Kidney epithelial cell (primary cell): ENCODE measurements at regions not wholly inside any gene's neighbourhood (a gene's known extent, or its start where the extent isn't known, plus 50 kb on each side); places are given as distances from the start of the nearest gene placed in this dataset.

ENCODE experiments used
- DNase-seq: peaks from one replicate; pipeline ENCODE4 v3.0.0-alpha.2; 2010; ENCODE audit warnings: low read depth
- H3K27me3 ChIP-seq: 2 replicates; pipeline ENCODE4 v1.6.0; 2011; ENCODE audit warnings: low read length; ENCODE audit not compliant: control insufficient read depth, insufficient read depth
- H3K36me3 ChIP-seq: 2 replicates; pipeline ENCODE4 v1.5.1; 2011; ENCODE audit warnings: low read length; ENCODE audit not compliant: control insufficient read depth, insufficient read depth
- H3K4me3 ChIP-seq: 2 replicates; pipeline ENCODE4 v1.5.1; 2011; ENCODE audit warnings: low read depth, mild to moderate bottlenecking, control low read depth, low read length
- CTCF ChIP-seq: IDR thresholded peaks from 2 replicates; pipeline ENCODE4 v1.5.1; 2011; ENCODE audit warnings: mild to moderate bottlenecking, moderate library complexity, low read length, control low read depth, inconsistent platforms; ENCODE audit not compliant: insufficient read depth, poor library complexity, severe bottlenecking

- H3K36me3 ChIP-seq, result no peaks in the 10 kb centered on the region
- no peak for TF ChIP-seq CTCF
- H3K27me3 ChIP-seq, result no peaks in the 10 kb centered on the region
- no peak for DNase-seq
- no peak overlapping the region for H3K4me3 ChIP-seq
These were observed 167.8 kb upstream of the MPPED2 start for GRCh38 chr11:30753994-30754393.

GRCh38 chr11:30753504-30753903 is 167.4 kb upstream of the MPPED2 start:
- no peak for DNase-seq
- Histone ChIP-seq H3K4me3 (no peak overlapping the region), H3K36me3 (no peaks in the 10 kb centered on the region), H3K27me3 (no peaks in the 10 kb centered on the region)
- TF ChIP-seq CTCF, result no peak

- H3K4me3 ChIP-seq, result no peak overlapping the region
- no peak for TF ChIP-seq CTCF
- no peak for DNase-seq
- no peaks in the 10 kb centered on the region for H3K36me3 ChIP-seq
- H3K27me3 ChIP-seq, result no peaks in the 10 kb centered on the region
These were observed 163.1 kb upstream of the MPPED2 start for GRCh38 chr11:30749268-30749667.

- H3K36me3 ChIP-seq, result no peaks in the 10 kb centered on the region
- TF ChIP-seq CTCF, result no peak
- peak; percentile 35 for DNase-seq
- no peak overlapping the region for H3K4me3 ChIP-seq
- no peaks in the 10 kb centered on the region for H3K27me3 ChIP-seq
These were observed 154.9 kb upstream of the MPPED2 start for GRCh38 chr11:30741039-30741550.

- no peak for TF ChIP-seq CTCF
- DNase-seq, result no peak
These were observed 153.9 kb upstream of the MPPED2 start for GRCh38 chr11:30740091-30740490.

GRCh38 chr11:30735946-30736345 is 149.8 kb upstream of the MPPED2 start:
- H3K36me3 ChIP-seq, result no peaks in the 10 kb centered on the region
- H3K4me3 ChIP-seq, result no peak overlapping the region
- no peak for TF ChIP-seq CTCF
- DNase-seq, result no peak
- no peaks in the 10 kb centered on the region for H3K27me3 ChIP-seq

More at GRCh38 chr11:30740091-30740490, 153.9 kb upstream of the MPPED2 start:
- Histone ChIP-seq H3K27me3 (no peaks in the 10 kb centered on the region), H3K36me3 (no peaks in the 10 kb centered on the region), H3K4me3 (no peak overlapping the region)
